ENCODE measurements at regions not wholly inside any gene's neighbourhood (a gene's known extent, or its start where the extent isn't known, plus 50 kb on each side); places are given as distances from the start of the nearest gene placed in this dataset.

- TF ChIP-seq CTCF (conservative IDR thresholded peaks at IDR 0.05 in 1 of 2, IDR thresholded peaks at IDR 0.05 in 1 of 2; ENCODE audit: low read depth in 1 of 2, low read length in 2 of 2) (no peak), EZH2 (IDR thresholded peaks at IDR 0.05; ENCODE audit: low read length, missing control alignments) (no peak)
- H2AFZ ChIP-seq (ENCODE audit: low read length), result no peak overlapping the region
- H3K4me2 ChIP-seq (ENCODE audit: extremely low read depth, insufficient read depth, low read length), result no peak overlapping the region
- H3K9me3 ChIP-seq (ENCODE audit: control insufficient read depth, insufficient read depth, low read depth, low read length), result no peaks in the 10 kb centered on the region
- H3K4me1 ChIP-seq (ENCODE audit: control insufficient read depth, extremely low read depth, insufficient read depth, low read length), result no peaks in the 10 kb centered on the region
- peak in 1 of 2 donors; percentile 24 for DNase-seq (ENCODE audit: low read depth in 2 of 2)
- H3K79me2 ChIP-seq (ENCODE audit: control insufficient read depth, insufficient read depth, low read length), result no peaks in the 10 kb centered on the region
- H3K36me3 ChIP-seq (ENCODE audit: control insufficient read depth, insufficient read depth, low read length), result no peaks in the 10 kb centered on the region
- no peak overlapping the region for H3K4me3 ChIP-seq (replicated peaks in 1 of 4; ENCODE audit: control extremely low read depth in 1 of 4, insufficient read depth in 1 of 4, low read depth in 3 of 4, low read length in 4 of 4)
- H3K9ac ChIP-seq (ENCODE audit: insufficient read depth, low read length), result no peak overlapping the region
- H3K27me3 ChIP-seq (ENCODE audit: control insufficient read depth, insufficient read depth, low read length), result no peaks in the 10 kb centered on the region
- no peaks in the 10 kb centered on the region for H4K20me1 ChIP-seq (ENCODE audit: control insufficient read depth, extremely low read depth, insufficient read depth, low read length)
- H3K27ac ChIP-seq (ENCODE audit: insufficient read depth, low read length), result no peak overlapping the region
Measured at GRCh38 chr5:87751824-87752223, 339.1 kb upstream of the CCNH start.

DNA sequence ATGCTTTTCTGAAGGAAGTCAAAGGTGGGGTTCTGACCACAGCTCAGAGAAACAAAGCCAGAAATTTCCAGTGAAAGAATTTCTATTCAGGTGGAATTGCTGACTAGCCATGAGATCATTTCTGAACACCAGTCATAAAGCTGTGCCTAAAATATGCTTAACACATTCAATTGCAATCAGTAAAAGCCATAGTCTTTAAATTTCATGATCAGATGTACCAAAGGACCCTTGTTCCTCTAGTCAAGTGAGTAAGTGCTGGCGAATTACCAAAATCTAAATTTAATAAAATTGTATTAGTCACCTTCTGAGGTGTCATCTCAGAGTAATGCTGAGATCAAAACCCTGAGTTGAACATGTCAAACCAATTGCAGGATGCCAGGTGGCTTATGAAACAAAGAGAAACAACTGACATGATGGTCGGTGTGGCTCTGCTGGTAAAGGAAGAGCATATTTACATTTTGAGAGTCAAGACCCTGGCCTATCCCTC is 334.2 kb upstream of the CCNH start:
- Histone ChIP-seq H3K9me3 (ENCODE audit: control insufficient read depth, insufficient read depth, low read depth, low read length) (no peaks in the 10 kb centered on the region), H3K36me3 (ENCODE audit: control insufficient read depth, insufficient read depth, low read length) (no peaks in the 10 kb centered on the region)
- peak in 1 of 2 donors; percentile 83 for DNase-seq (ENCODE audit: low read depth in 2 of 2)

DNA sequence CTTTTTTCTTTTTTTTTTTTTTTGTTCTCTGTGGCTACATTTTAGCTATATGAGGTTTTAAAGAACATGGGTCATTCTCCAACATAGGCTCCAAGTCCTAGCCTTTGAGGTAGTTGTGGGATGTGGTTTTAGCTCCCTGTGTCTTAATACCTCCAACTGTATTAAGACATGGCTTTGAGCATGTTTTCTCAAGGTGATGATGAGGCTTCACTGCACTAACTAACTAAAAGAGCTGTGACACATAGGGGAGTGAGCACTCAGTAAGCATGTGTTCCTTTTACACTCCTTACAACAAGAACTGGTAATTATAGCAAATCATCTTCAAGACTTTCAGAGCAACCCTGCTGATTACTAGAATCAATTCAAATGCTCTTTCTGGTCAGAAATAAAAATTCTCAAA is 333.6 kb upstream of the CCNH start:
- Histone ChIP-seq H3K9ac (ENCODE audit: insufficient read depth, low read length) (no peak overlapping the region), H3K9me3 (ENCODE audit: control insufficient read depth, insufficient read depth, low read depth, low read length) (no peaks in the 10 kb centered on the region), H3K27ac (ENCODE audit: insufficient read depth, low read length) (no peak overlapping the region), H3K79me2 (ENCODE audit: control insufficient read depth, insufficient read depth, low read length) (no peaks in the 10 kb centered on the region), H2AFZ (ENCODE audit: low read length) (no peak overlapping the region), H3K4me2 (ENCODE audit: extremely low read depth, insufficient read depth, low read length) (no peak overlapping the region), H3K4me1 (ENCODE audit: control insufficient read depth, extremely low read depth, insufficient read depth, low read length) (no peaks in the 10 kb centered on the region), H4K20me1 (ENCODE audit: control insufficient read depth, extremely low read depth, insufficient read depth, low read length) (no peaks in the 10 kb centered on the region), H3K27me3 (ENCODE audit: control insufficient read depth, insufficient read depth, low read length) (no peaks in the 10 kb centered on the region), H3K4me3 (replicated peaks in 1 of 4; ENCODE audit: control extremely low read depth in 1 of 4, insufficient read depth in 1 of 4, low read depth in 3 of 4, low read length in 4 of 4) (no peak overlapping the region), H3K36me3 (ENCODE audit: control insufficient read depth, insufficient read depth, low read length) (no peaks in the 10 kb centered on the region)
- TF ChIP-seq EZH2 (IDR thresholded peaks at IDR 0.05; ENCODE audit: low read length, missing control alignments) (no peak), CTCF (conservative IDR thresholded peaks at IDR 0.05 in 1 of 2, IDR thresholded peaks at IDR 0.05 in 1 of 2; ENCODE audit: low read depth in 1 of 2, low read length in 2 of 2) (no peak)
- peak in 1 of 2 donors; percentile 62 for DNase-seq (ENCODE audit: low read depth in 2 of 2)

More for the DNA sequence above, 334.2 kb upstream of the CCNH start:
- Histone ChIP-seq H3K4me3 (replicated peaks in 1 of 4; ENCODE audit: control extremely low read depth in 1 of 4, insufficient read depth in 1 of 4, low read depth in 3 of 4, low read length in 4 of 4) (no peak overlapping the region), H3K4me2 (ENCODE audit: extremely low read depth, insufficient read depth, low read length) (no peak overlapping the region), H3K27me3 (ENCODE audit: control insufficient read depth, insufficient read depth, low read length) (no peaks in the 10 kb centered on the region), H3K79me2 (ENCODE audit: control insufficient read depth, insufficient read depth, low read length) (no peaks in the 10 kb centered on the region), H3K4me1 (ENCODE audit: control insufficient read depth, extremely low read depth, insufficient read depth, low read length) (no peaks in the 10 kb centered on the region), H3K27ac (ENCODE audit: insufficient read depth, low read length) (no peak overlapping the region), H2AFZ (ENCODE audit: low read length) (no peak overlapping the region), H3K9ac (ENCODE audit: insufficient read depth, low read length) (no peak overlapping the region), H4K20me1 (ENCODE audit: control insufficient read depth, extremely low read depth, insufficient read depth, low read length) (no peaks in the 10 kb centered on the region)
- no peak for TF ChIP-seq EZH2 (IDR thresholded peaks at IDR 0.05; ENCODE audit: low read length, missing control alignments)
